HT-29 (cell line): ENCODE measurements at regions not wholly inside any gene's neighbourhood (a gene's known extent, or its start where the extent isn't known, plus 50 kb on each side); places are given as distances from the start of the nearest gene placed in this dataset.
"Not testable (repeated sequence)": the region's sequence is repeated elsewhere in the genome, so short reads cannot be mapped to it uniquely, and the experiment has no call there.

Experiments
- DNase-seq: peaks from one replicate; pipeline ENCODE4 v3.0.0-alpha.2; 2015; ENCODE audit warnings: low spot score

- no peak for DNase-seq
Observed at GRCh38 chr21:28298251-28298672, 694.4 kb downstream of the LTN1 start.

GRCh38 chr21:28294051-28294450, 698.6 kb downstream of the LTN1 start:
- DNase-seq: peak; percentile 4

DNA sequence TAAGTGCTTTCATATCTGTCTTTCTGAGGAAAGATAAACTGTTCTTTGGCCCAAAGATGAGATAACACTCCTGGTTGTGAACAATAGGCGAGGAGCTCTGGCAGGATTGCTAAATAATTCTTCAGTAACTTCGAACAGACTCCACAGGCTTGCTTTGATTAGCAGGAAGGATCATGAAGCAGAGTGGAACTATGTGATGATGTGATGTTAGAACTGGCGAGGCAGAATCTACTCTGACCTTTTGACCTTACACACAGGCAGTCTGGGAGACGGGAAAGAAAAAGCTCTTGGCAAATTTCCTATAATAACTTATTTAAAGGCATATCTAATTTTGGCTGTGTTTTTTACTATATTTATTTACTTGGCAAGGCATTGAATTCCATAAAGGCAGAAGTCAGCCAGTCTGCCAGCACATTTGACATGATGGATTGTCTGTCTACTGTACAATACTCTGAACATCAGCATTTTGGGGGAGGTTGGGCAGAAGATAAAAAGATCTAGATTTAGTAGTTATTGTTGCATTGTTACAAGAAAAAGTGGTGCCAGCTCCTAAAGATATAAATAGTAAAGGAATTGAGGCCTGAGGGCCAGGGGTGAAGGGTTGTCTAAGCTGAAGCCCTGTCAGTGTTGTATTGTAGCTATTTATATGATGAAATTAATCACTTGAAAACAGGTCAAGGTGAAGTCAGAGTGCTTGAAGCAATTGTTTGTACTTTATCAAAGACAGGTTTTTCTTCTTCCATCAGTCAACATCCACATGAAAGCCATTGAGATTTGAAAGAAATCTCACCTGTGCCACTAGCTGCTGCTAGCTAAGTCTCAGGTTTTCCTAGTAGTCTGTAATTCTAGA, 708.8 kb downstream of the LTN1 start:
- DNase-seq: no peak

- no peak for DNase-seq
Observed at GRCh38 chr21:28282833-28283232, 709.8 kb downstream of the LTN1 start.

GRCh38 chr21:28281357-28281756, 711.3 kb downstream of the LTN1 start:
- not testable (repeated sequence) for DNase-seq

DNA sequence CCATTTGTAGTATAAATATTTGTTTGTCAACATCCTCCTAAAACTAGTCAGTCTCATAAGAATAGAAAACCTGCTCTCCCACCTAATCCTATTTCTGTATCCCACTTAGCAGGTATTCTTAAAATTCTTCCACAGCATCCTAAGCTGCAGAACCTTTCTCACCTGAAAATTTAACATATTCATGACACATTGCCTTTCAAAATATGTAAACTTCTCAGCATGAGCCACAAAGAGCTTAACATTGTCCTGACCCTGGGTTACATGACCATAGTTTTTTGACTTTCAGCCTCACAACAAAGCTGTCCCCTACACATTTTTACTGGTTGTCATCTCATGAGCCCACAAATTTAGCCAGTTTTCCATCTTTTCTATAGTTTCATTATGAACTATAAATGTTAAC, 712.1 kb downstream of the LTN1 start:
- no peak for DNase-seq

GRCh38 chr21:28277324-28277723, 715.4 kb downstream of the LTN1 start:
- no peak for DNase-seq

- DNase-seq: no peak
Observed at GRCh38 chr21:28272272-28272992, 720.2 kb downstream of the LTN1 start.

DNA sequence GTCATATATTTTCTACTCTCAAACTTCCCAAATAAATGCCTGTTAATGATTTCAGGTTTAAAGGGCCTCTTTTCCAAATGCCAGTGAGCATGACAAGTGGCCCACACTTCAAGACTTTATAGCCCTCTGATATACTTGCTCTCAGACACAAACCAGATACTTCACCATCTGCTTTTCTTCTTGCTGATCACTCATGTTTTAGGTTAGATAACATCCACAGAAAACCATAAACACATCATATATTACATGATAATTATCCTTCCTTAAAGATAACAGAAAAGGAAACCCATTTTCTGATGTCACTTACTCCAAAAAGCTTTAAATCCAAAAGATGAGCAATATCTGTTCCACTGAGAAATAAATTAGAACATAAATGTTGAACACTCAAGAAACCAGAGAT, 723.5 kb downstream of the LTN1 start:
- no peak for DNase-seq

DNA sequence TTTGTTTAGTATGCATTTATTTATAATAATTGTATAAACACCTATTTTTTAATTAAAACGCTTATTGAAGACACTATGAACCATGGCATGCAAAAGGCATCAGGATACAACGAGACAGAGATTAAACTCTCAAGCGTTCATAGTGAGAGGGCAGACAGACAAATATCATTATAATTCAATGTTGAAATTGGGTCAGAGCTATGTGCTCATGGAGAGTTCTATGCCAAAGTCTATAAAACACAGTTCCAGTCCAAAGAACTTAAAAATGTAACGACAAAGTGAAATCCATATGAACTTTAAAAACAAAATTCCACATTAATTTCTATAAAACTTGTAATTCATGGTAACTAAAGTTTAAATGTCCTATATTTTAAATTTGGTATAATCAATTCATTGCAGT, 724.0 kb downstream of the LTN1 start:
- DNase-seq: no peak

GRCh38 chr21:28267449-28267848, 725.2 kb downstream of the LTN1 start:
- no peak for DNase-seq

DNA sequence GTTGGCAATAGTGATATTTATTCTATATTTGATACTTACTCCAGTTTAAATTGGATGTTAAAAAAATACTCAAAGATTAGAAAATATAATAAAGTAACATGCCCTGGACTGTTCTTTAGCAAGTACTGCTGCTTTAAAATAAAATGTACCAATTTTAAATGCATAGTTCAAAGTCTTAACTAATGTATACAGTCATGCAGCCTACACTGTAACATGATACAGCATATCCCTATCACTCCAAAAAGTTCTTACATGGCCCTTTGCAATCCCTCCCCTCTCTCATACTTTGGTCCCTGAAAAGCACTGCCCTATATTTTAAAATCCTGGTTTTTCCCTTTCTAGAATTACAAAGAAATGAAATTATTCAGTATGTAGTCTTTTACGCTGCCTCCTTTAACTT, 726.6 kb downstream of the LTN1 start:
- DNase-seq: no peak

GRCh38 chr21:28263974-28264373, 728.7 kb downstream of the LTN1 start:
- DNase-seq: no peak

- DNase-seq: no peak
Observed at GRCh38 chr21:28261298-28261697, 731.4 kb downstream of the LTN1 start.

DNA sequence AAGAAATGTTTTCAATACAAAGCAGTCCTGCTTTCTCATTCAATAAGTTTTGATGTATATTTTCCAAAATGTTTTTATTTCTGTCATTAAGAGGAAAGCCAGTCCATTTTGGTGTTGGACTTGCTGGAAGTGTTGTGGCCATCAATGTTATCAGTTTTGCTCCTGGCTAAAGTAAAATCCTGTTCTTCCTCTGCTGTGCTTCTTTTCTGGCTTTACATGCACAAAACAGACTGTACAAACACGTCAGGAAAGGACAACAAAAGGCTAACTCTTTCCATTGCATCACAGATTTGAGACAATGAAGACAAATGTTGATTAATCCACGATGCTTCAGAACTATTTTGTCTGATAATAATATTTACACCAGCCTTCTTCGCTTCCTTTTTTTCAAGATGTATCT, 735.4 kb downstream of the LTN1 start:
- DNase-seq: no peak

DNA sequence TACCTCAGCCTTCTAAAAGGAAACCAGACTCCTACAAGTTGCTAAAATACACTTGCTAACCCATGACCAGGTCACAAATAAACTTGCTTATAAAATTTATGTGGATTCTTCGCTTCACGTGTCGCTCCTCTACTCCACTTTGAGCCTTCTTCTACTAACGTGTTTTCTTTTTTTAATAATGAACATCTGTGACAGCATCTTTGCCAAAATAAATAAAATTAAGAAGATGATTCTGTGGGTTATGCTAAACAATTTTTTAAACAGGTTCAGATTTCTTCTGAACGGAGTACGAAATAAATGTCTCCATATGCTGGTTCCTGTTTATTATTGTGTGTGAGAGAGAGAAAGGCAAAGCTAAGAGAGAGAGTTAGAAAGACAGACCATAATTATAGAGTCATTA, 735.8 kb downstream of the LTN1 start:
- no peak for DNase-seq

DNA sequence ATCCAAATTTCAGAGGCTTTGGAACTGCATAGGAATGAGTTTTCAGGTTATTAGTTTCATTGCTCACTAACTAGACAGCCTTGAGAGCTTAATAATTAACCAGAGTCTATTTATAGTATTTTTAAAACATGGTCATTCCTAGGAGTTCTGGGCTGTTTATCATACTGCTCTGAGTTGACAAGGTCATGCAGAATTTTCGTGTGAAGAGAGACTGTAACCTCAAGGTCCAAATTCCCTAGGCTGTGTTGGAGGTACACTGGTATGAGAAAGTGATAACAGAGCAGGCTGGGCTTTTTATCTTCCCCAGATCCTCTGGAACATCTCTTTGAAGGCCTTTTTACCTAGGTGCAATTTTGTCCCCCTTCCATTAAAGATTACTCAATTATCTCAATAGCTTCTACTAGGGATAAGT, 736.3 kb downstream of the LTN1 start:
- peak; percentile 3 for DNase-seq

GRCh38 chr21:28253961-28254360, 738.7 kb downstream of the LTN1 start:
- no peak for DNase-seq

DNA sequence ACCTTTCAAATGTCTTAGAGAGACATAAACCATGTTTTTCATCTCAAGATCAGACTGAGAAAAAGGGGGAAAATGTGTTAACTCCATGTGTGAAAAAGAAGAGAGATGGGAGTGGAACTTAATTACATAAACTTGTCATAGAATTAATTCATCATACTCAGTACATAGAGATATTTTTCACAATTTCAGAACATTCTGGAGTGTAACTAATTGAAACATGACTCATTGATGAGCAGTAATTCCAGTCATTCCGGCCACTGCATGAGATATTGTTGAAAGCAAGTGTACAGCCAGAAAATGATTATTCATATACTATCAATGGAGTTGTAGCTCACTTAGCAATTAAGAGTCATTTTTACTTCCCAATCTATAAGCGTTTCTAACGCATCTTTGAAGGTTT, 739.3 kb downstream of the LTN1 start:
- DNase-seq: no peak

- DNase-seq: no peak
Observed at GRCh38 chr21:28252928-28253327, 739.7 kb downstream of the LTN1 start.

GRCh38 chr21:28250946-28251345, 741.7 kb downstream of the LTN1 start:
- DNase-seq: no peak

- peak; percentile 68 for DNase-seq
Observed at GRCh38 chr21:28247454-28248020, 745.1 kb downstream of the LTN1 start.

- DNase-seq: no peak
Observed at GRCh38 chr21:28240586-28240985, 752.1 kb downstream of the LTN1 start.
